AG09309 (cell line): ENCODE measurements at regions not wholly inside any gene's neighbourhood (a gene's known extent, or its start where the extent isn't known, plus 50 kb on each side); places are given as distances from the start of the nearest gene placed in this dataset.
"Not testable (repeated sequence)": the region's sequence is repeated elsewhere in the genome, so short reads cannot be mapped to it uniquely, and the experiment has no call there.

Experiments
- DNase-seq: peaks from one replicate; pipeline ENCODE4 v3.0.0-alpha.2; 2010; ENCODE audit warnings: low read depth
- H3K4me3 ChIP-seq: 2 replicates; pipeline ENCODE4 v1.5.1; 2011; ENCODE audit warnings: mild to moderate bottlenecking, low read depth, low read length, moderate library complexity; ENCODE audit not compliant: control insufficient read depth
- CTCF ChIP-seq: IDR thresholded peaks from 2 replicates; pipeline ENCODE4 v1.5.1; 2011; ENCODE audit warnings: mild to moderate bottlenecking, low read depth, low read length, inconsistent platforms; ENCODE audit not compliant: insufficient read depth, control insufficient read depth; ENCODE audit errors: missing control alignments

GRCh38 chr10:84863675-84864074, 535.3 kb downstream of the CCSER2 start:
- DNase-seq, result no peak
- no peak overlapping the region for H3K4me3 ChIP-seq
- no peak for TF ChIP-seq CTCF

- DNase-seq, result no peak
- no peak for TF ChIP-seq CTCF
- H3K4me3 ChIP-seq, result no peak overlapping the region
These were observed 548.0 kb downstream of the CCSER2 start for GRCh38 chr10:84876116-84876999.

DNA sequence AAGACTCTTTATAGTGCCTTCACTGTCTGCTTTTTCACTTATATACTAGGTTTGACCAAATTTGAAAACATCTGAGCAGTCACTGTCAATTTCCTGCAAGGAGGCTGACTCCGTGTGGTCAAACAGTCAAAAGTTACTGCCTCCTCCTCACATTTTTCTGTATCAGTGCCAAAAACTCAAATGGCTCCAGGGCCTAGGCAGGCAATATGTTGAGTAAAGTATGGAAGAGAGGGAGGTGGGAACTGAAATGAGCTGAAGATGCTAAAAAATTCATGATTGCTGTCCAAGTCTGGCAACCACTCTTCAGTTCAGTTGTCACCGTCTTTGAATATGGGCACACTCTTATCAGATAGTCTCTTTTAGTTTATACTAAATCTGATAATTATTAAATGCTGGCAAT, 551.6 kb downstream of the CCSER2 start:
- no peak overlapping the region for H3K4me3 ChIP-seq
- no peak for DNase-seq
- no peak for TF ChIP-seq CTCF

DNA sequence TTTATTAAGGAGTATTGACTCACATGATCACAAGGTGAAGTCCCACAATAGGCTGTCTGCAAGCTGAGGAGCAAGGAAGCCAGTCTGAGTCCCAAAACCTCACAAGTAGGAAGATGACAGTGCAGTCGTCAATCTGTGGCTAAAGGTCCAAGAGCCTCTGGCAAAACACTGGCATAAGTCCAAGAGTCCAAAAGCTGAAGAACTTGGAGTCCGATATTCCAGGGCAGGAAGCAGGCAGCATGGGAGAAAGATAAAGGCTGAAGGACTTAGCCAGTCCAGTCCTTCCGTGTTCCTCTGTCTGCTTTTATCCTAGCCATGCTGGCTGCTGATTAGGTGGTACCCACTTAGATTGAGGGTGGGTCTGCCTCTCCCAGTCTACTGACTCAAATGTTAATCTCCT, 553.3 kb downstream of the CCSER2 start:
- DNase-seq, H3K4me3 ChIP-seq: not testable (repeated sequence)

DNA sequence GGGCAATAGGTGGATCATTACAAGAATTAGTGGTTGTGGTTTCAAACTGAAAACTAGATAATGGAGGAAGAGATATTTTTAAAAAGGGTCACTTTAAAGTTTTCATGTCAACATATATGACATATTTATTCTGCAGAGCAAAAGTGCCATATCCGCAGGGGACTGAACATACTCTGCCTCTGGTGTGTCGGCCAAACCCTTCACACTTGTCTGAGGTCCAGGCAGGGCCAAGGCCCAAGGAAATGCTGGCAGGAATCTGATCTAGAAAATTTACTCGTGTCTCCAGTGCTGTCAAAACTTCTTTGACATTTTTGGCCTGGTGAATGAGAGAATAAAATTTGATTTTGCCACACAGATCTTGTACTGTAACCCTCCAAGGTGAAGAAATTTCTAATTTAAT, 562.3 kb downstream of the CCSER2 start:
- no peak for TF ChIP-seq CTCF
- H3K4me3 ChIP-seq, result no peak overlapping the region
- DNase-seq, result no peak

- no peak overlapping the region for H3K4me3 ChIP-seq
- TF ChIP-seq CTCF, result no peak
- no peak for DNase-seq
These were observed 563.2 kb downstream of the CCSER2 start for GRCh38 chr10:84891631-84892030.

DNA sequence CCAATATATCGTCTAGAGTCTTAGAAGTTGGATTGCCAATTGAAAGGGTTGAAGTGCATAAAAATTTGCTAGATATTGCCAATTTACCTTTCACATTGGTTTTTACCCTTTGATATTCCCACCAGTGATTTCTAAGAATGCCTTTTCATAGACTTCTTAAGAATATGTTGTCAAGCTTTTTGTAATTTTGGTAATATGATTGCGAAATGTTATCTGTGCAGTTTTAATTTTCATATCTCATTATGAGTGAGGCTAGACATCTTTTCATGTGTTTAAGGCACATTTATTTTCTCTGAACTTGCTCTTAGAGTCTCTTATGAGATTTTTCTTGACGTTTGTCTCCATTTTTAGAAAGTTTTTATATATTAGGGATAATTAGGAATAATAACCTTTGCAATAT, 567.2 kb downstream of the CCSER2 start:
- TF ChIP-seq CTCF, result no peak
- H3K4me3 ChIP-seq, result no peak overlapping the region
- DNase-seq, result no peak
